SW 1271 (cell line): ENCODE measurements at regions not wholly inside any gene's neighbourhood (a gene's known extent, or its start where the extent isn't known, plus 50 kb on each side); places are given as distances from the start of the nearest gene placed in this dataset.
A peak's percentile ranks its signal among the peaks of the same experiment; 100 is the strongest.
"Not testable (repeated sequence)": the region's sequence is repeated elsewhere in the genome, so short reads cannot be mapped to it uniquely, and the experiment has no call there.

Source experiments
- DNase-seq, 2 experiments: peaks; one replicate each; lab custom pipeline; 2025; lab: John Stamatoyannopoulos, UW

GRCh38 chr4:57412259-57413054 is 302.3 kb upstream of the IGFBP7 start:
- DNase-seq, result no peak

- no peak for DNase-seq
Measured at GRCh38 chr4:57410331-57411052, 300.3 kb upstream of the IGFBP7 start.

GRCh38 chr4:57405359-57405758 is 295.2 kb upstream of the IGFBP7 start:
- peak; percentile 5 to 19 for DNase-seq

GRCh38 chr4:57404483-57404882 is 294.3 kb upstream of the IGFBP7 start:
- no peak for DNase-seq

GRCh38 chr4:57403591-57403990 is 293.4 kb upstream of the IGFBP7 start:
- no peak for DNase-seq

- DNase-seq, result no peak
Measured at GRCh38 chr4:57401586-57401985, 291.4 kb upstream of the IGFBP7 start.

GRCh38 chr4:57378766-57379165 is 268.6 kb upstream of the IGFBP7 start:
- DNase-seq, result no peak

GRCh38 chr4:57374866-57375595 is 264.8 kb upstream of the IGFBP7 start:
- no peak for DNase-seq

- no peak for DNase-seq
Measured at GRCh38 chr4:57373991-57374390, 263.8 kb upstream of the IGFBP7 start.

GRCh38 chr4:57371671-57372070 is 261.5 kb upstream of the IGFBP7 start:
- no peak for DNase-seq

- no peak for DNase-seq
Measured at GRCh38 chr4:57370691-57371090, 260.5 kb upstream of the IGFBP7 start.

GRCh38 chr4:57369446-57369845 is 259.3 kb upstream of the IGFBP7 start:
- DNase-seq, result no peak

GRCh38 chr4:57364255-57364654 is 254.1 kb upstream of the IGFBP7 start:
- DNase-seq, result no peak

- no peak for DNase-seq
Measured at GRCh38 chr4:57363346-57363745, 253.2 kb upstream of the IGFBP7 start.

- no peak for DNase-seq
Measured at GRCh38 chr4:57360681-57361080, 250.5 kb upstream of the IGFBP7 start.

GRCh38 chr4:57355101-57355665 is 245.0 kb upstream of the IGFBP7 start:
- DNase-seq, result no peak

- DNase-seq, result no peak
Measured at GRCh38 chr4:57351731-57352130, 241.5 kb upstream of the IGFBP7 start.

- DNase-seq, result no peak
Measured at GRCh38 chr4:57344296-57344695, 234.1 kb upstream of the IGFBP7 start.

GRCh38 chr4:57342411-57342810 is 232.2 kb upstream of the IGFBP7 start:
- peak in 1 of 2 experiments; percentile 5 for DNase-seq

- not testable (repeated sequence) for DNase-seq
Measured at GRCh38 chr4:57338861-57339260, 228.7 kb upstream of the IGFBP7 start.

- no peak for DNase-seq
Measured at GRCh38 chr4:57333684-57334083, 223.5 kb upstream of the IGFBP7 start.

GRCh38 chr4:57331959-57332358 is 221.8 kb upstream of the IGFBP7 start:
- no peak for DNase-seq
